ENCODE measurements at regions not wholly inside any gene's neighbourhood (a gene's known extent, or its start where the extent isn't known, plus 50 kb on each side); places are given as distances from the start of the nearest gene placed in this dataset.
"Not testable (repeated sequence)": the region's sequence is repeated elsewhere in the genome, so short reads cannot be mapped to it uniquely, and the experiment has no call there.

DNA sequence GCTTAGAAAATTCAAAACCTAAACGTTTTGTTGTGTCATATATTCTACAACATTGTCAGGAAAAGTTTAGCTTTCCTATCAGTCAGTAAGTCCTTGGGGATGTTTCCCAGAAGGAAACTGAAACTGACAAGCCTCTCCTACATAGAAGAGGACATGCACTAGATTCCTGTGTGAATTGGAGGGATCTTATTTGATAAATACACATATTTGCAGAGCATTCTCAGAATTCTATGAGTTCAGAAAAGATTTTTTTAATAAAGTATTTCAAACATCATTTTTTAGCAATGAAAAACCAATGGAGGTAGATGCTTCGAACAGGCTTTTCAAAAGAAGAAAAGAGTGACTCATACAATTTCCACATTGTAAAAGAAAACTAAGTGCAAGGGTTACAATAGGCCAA lies 1706.7 kb downstream of the SUCLG1 start:
- DNase-seq, result no peak

DNA sequence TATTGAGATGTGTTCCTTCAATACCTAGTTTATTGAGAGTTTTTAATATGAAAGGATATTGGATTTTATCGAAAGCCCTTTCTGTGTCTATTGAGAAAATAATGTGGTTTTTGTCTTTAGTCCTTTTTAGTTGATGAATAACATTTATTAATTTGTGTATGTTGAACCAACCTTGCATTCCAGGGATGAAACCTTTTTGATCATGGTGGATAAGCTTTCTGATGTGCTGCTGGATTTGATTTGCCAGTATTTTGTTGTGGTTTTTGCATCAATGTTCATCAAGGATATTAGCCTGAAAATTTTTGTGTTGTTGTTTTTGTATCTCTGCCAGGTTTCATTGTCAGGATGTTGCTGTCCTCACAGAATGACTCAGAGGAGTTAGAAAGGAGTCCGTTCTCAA lies 1710.4 kb downstream of the SUCLG1 start:
- DNase-seq, result no peak

DNA sequence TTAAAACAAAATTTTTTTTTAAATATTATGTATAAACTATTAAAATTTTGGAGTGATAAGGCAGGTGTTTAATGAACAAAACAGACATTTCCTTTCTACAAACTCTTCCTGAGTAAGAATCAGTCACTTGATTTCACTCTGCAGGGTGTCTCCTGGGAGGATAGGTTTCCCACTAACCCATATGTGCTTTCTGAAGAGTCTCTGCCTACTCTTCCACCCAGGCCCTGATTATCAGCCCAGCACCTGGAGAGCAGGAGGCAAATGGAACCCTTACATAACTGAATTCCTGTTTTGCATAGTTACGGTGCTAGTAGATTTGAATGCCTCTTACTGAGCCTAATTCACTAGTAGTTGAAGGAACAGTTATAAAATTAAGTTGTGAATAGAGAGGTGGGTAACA lies 1718.6 kb downstream of the SUCLG1 start:
- no peak for DNase-seq

DNA sequence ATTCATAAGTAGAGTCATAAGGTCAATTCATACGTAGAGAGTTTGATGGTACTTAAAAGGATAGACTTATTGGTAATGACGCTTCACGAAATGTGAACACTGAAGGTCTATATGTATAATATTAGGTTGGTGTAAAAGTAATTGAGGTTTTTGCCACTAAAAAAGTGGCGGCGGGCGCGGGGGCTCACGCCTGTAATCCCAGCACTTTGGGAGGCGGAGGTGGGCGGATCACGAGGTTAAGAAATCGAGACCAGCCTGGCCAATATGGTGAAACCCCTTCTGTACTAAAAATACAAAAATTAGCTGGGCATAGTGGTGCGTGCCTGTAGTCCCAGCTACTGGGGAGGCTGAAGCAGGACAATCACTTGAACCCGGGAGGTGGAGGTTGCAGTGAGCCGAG lies 1721.1 kb downstream of the SUCLG1 start:
- DNase-seq, result not testable (repeated sequence)

DNA sequence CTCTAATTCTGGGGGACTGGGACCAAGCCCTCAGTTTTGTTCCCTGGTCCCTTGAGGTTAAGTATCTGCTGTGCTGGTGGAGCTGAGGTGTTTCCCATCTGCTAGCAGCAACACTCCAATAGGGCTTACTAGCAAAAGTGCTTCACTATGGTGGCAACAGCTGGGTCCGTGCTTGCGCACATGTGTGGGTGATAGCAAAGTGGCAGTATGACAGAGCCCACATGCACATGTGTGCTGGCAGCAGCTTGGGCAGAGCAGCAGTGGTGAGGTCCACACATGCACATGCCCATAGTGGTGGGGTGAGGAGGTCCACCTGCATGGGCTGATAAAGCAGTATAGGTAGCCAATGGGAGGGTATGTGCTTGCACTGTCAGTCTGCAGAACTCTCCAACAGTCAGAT lies 1723.7 kb downstream of the SUCLG1 start:
- DNase-seq, result no peak

DNA sequence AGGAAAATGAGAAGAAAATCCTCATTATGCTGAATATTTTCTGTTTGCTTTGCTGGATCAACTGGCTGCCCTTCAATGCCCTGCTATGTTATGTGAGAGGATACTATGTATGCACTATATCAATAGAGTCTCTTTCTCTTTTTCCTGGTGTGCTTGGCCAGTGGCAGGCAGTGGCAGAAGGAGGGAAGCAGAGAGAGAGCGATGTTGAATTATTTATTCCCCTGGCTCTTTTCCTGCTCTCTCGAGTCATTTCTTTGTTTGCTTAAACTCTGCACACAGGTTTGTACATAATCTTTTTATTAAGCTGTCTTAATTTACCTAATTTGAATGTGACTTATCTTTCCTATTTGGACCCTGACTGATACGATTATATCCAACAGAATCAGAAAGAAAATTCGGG lies 1727.3 kb downstream of the SUCLG1 start:
- no peak for DNase-seq

DNA sequence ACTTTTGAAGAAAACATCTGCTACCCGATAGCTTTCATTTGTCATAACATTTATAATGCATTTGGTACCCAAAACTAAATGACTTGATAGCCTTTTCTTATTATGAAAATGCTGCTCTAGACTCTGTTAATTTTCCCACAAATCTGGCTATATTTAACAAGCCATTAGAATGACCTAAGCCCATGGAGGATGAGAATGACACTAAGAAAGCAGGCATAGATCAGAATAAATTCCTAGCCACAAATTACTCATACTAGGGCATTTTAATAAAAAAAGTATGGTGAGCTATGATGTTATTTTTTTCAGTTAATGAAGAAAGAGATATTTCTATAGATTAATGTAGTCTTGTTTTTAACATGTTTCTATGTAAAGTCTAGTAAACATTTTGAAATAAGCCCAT lies 1728.3 kb downstream of the SUCLG1 start:
- no peak for DNase-seq

DNA sequence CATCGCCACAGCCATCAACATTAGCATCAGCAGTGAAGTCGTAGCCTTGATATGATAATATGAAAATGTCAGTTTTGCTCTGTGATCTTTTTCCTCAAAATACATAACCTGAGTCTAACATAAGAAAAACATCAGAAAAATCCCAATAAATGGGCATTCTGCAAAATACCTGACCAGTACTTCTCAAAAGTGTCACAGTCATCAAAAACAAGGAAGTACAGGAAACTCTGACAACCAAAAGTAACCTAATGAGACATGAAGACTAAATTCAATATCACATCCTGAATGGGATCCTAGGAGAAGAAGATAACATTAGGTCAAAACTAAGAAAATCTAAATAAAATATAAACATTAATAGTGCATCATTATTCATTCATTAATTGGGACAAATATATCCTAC lies 1731.0 kb downstream of the SUCLG1 start:
- DNase-seq, result no peak

DNA sequence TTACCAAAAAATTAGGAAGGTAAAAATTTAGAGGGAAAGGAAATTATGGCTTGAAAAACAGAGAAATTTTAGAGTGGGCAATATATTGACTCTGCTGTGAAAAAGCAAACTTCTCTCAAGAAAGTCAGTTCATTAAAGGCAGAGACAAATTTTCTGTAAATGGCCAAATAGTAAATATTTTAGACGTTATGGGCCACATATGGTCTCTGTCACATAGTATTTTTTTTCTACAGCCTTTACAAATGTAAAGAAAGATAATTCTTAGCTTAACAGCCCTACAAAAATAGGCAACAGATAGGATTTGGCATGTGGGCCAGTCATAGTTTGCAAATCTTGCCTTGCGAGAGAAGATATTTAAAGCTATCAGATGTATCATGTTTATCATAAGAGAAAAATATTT lies 1750.4 kb downstream of the SUCLG1 start:
- DNase-seq, result no peak

DNA sequence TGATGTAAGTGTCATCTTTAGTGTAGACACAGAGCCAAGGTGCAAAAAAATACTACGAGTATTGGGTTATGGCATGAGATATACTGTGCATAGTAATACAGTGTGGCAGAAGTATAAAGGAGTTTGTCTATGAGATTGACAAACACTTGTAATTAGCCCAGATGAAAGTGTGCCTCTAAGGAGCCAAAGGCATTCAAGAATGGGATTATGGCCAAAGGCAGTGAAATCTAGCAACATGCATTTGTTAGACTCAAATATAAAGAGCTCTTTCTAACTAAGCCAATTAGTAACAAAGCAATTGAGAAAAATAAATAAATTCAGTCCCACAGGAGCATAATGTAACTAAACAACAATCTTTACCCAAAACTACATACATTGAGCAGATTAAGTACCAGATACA lies 1761.8 kb downstream of the SUCLG1 start:
- no peak for DNase-seq

DNA sequence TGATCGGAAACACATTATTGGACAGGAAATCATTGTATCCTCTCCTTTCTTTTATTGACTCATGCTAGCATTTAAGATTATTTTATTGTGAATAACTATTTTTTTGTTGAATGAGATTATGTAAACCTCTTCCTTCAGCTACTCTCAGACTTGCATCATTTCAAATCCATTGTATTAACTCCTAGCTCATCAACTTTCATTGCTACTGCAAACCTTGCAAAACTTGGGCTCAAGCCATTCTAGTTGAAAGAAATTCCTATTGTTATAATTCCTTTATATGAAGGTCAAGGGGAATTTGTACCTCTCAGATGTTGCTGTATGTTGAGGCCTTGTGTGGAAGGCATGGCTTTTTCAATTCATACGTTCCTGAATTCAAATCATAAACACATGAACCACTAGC lies 1764.6 kb downstream of the SUCLG1 start:
- no peak for DNase-seq

DNA sequence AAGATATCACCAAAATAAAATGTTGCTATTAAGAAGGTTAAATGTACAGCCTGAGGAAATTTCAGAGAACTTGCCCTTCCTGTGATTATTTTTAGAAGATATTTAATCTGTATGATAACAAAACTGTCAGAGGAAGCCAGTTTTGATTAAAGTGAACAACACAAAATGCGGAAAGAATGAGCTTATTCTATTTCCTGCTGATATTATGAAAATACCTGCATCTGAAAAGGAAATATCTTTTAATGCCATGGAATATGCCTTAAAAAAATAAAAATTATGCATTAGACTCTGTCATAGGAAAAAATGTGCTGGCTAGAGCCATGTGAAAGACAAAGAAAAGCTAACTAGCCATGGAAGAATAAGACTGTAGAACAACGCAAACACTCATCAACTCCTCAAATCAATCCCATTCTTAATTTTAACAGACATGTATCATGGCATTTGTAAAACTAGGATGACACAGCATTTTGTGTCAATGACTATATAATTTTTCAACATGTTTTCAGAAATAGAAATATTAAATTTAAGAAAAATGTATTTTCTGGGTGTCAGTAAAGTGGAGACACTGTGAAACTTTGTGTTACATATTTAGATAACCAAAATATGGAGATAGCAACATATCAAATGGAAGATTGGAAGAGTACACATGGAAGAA lies 1768.2 kb downstream of the SUCLG1 start:
- DNase-seq, result no peak

DNA sequence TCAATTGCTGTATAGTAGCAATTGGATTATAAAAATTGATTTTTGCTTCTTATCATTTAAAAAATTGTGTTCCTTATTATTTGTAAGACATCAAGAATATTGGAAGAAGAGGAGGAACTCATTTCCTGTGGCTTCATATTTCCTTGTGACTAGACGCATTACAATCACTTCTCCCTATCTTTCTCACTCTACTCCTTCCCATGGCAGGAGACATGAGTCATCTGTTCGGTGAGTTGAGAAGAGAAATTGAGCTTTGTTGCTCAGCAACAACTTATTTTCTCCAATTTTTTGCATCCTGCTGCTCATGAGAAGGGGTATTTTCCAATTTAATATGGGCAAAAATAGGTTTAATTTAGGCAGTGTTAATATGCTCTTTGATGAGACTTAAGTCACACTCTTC lies 1783.9 kb downstream of the SUCLG1 start:
- no peak for DNase-seq

DNA sequence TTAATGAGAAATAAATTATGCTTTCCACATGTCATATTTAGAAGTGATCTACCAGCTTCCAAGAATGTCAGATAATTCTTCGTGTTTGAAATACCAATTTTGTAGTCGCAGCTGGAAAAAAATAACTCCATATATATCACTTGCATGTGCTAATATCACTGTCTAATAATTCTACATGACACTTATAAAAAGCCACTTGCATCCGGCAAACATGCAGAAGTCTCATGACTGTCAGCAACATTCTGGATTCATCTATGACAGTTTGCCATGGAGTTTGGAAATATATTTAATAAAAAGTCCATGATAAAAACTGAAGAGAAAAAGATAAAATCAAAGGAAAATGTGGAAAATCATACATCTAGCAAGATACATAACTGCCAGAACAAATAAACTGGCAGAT lies 1784.4 kb downstream of the SUCLG1 start:
- DNase-seq, result no peak

DNA sequence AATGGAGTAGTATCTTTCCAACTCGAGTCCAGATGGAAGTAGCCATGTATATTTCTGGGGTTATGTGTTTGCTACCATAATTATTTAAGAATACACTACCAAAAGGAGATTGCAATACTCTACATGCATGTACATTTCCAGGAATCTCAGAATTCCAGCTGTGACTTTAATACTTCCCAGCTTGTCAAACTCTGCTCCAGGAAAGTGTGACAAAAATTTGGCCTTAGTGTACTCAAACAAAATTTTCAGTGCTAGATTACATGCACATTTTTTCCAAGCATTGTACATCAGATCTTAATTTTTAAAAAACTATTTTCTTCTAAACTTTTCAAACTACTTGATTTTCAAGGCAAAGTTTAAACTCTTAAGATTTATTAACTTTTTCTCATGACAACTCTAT lies 1791.6 kb downstream of the SUCLG1 start:
- DNase-seq, result no peak

DNA sequence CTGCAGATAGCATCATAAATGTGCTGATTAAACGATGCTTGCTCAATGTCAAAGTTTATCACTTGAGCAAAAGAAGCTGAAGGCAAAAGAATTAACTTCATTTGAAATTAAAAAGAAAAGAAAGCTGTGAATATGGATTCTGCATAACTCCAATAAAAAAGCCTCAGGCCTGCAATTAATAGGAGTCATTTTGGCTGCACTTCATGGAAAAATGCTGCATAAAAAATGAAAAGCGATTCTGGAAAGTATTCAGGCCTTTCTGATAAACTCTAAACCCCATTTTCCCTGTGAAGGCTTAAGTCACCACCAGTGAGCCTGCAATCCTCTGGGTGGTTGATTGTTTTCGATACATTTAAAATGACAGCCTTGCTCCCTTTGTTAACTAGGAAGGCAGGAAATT lies 1793.4 kb downstream of the SUCLG1 start:
- no peak for DNase-seq

DNA sequence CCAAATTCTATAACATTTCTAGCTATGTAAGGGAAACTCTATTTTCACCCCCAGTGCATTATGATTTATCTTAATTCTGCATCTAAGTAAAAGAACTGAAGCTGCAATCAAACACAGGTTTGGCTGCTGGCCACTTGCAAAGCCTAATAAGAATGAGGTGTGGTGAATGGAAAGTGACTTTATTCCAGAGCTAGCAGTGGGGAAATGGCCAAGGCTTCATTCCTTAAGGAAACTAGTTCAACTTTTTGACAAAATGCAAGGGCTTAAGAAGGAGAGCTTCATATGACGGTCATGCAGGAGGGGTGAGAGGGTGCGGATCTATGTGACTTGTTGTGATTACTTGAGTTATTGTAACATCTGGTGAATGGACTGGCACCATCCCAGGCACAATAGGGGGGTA lies 1802.0 kb downstream of the SUCLG1 start:
- no peak for DNase-seq

DNA sequence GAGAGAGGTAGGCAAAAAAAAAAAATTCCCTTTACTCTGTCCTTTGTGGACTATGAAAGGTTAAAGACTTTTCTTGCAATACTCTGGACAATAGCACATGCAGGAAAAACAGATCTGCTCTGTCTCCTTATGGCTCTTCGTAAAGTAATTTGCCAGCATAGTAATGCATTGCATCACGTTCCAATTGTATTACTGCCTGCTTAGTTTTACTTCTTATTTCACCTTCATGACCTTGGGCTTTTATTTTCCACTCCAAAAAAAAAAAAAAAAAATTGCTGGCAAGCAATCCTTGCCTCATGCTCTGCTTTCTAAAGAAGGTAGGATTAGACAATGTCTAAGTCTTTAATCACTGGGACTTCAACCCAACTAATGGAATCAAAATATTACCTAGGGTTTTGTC lies 1802.7 kb downstream of the SUCLG1 start:
- no peak for DNase-seq

DNA sequence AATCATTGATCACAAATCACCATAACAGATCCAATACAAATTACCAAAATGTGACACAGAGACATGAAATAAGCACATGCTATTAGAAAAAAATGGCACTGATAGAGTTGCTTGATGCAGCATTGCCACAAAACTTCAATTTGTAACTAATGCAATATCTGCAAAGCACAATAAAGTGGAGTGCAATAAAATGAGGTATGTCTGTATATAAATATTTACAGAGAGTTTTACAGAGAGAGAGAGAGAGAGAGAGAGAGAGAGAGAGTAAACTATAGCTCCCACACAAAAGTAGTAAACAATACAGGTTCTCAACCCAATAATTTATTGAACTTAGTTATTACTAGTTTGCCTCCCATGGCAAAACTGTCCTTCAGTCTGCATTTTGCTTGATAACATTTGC lies 1807.0 kb downstream of the SUCLG1 start:
- no peak for DNase-seq

DNA sequence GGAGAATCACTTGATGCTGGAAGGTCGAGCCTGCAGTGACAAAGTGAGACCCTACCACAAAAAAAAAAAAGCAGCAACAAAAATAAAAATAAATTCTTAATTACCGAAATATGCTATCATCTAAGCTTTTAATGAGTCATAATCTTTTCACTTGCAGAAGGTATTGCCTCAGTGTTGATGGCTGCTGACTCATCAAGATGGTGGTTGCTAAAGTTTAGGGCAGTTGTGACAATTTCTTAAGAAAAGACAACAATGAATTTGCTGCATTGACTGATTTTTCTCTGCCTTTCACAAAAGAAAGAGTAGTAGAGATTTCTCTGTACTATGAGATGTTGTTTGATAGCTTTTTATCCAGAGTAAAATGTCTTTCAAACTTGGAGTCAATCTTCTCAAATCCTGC lies 1809.0 kb downstream of the SUCLG1 start:
- DNase-seq, result no peak

DNA sequence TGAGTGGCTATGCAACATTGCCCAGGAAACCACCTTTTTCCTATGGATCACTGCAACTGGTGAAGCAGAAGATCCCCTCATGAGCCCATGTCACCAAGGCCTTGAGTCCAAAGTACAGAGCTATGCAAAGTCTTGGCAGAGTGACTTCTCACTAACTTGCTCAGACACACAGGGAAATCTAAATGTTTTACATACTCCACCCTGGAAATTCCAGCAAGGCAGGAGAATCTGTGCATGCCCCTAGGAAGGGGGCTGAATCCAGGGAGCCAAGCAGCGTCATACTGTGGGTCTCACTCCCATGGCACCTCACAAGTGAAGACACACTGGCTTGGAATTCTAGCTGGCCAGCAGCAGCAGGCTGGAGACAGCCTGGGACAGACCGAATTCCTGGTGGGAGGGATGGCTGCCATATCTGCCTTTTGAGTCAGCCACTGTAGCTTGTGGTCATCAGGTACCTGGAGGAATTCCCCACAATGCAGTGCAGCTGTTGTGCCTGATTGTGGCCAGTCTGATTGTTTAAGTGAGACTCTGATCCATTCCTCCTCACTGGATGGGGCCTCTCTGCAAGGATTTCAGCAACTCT lies 1817.4 kb downstream of the SUCLG1 start:
- DNase-seq, result no peak

DNA sequence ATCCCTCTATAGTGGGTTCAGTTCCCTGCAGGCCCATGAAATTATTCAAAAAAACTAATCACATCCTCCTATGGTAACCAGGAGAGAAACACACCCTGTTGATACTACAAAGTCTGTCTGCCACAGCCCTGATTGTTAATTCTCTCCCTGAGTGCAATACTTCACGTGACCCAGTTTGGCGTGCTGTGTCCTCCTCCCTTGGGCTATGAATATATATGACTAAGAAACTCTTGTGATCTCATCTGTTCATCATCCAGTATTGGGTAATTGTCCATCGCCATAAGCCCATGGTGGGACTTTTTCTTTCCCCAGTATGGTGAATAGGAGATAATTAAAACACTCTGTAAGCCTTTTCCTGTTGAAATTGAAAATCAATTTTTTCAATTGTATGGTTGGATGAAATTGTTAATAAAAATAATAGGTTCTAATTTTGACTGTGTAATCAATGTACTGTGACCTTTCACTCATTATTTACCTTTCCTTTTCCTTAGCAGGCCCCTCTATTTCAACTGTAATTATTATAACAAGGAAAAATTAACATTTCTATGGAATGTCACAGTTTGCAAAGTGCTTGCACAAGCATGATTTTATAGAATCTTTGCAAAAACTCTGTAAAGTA lies 1822.6 kb downstream of the SUCLG1 start:
- DNase-seq, result no peak

DNA sequence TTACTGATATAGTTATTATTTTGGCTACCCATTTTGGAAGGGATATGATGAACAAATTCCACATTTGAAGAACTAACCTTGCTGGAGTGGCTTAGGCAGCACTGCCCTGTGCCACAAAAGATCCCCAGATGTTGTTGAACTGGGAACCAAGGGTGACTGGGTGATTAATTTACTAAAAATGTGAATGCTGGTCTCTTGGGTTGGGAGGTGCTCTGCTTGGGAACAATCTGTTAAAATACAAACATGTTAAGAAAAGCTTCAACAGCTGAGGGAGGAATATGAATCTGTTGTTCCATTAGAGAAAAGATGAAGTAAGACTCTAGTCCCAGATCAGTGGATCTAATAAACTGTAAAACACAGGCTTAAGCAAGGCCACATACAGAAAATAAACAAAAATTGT lies 1860.1 kb downstream of the SUCLG1 start:
- no peak for DNase-seq

DNA sequence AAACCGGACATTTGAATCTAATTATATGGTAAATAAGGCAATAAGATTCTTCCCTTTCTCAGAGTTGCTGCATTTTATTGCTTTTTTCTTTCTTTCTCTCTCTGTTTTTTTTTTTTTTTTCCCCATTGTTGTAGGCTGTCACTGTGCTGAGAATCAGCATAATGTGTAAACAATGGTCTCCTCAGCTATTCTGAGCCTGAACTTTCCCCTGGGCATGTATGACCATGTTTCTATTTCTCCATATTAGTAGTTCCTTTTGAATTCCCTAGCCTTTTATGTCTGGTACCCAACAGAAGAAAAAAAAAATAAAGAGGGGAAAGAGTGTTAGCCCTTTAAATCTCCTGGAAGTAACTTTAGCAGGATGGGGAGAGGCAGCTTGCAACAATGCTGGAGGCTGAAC lies 1862.5 kb downstream of the SUCLG1 start:
- DNase-seq, result no peak

DNA sequence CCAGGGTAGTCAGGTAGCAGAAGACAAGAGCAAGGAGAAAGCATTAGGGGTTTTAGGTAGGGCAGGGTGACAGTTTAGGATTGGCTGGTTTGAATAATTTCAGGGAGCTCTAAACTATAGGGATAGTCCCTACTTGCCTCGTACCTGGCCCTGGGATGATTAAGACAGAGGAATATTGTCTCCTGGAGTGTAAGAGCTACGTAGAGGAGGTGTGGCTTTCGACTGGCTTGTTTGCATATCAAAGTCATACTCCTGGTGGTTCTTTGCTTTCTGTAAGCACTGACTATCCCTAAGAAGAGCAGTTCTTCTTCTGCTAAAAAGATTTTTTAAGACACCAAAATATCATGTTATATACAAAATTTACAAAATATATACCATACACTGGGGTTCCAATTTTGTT lies 1867.4 kb downstream of the SUCLG1 start:
- no peak for DNase-seq
